Prostate gland (tissue), 2 donors: ENCODE measurements at regions not wholly inside any gene's neighbourhood (a gene's known extent, or its start where the extent isn't known, plus 50 kb on each side); places are given as distances from the start of the nearest gene placed in this dataset.

Source experiments
- CTCF ChIP-seq, 4 experiments: fragments of 200-600 bp in 2 of 4; fragments of 450-650 bp in 2 of 4; sonication (generic) in 2 of 4; IDR thresholded peaks; 1 replicate in 3 of 4; 2 replicates in 1 of 4; pipeline ENCODE4 v1.5.1; 2016 to 2019; ENCODE audit warnings: antibody characterized with exemption in 4 of 4, mild to moderate bottlenecking in 2 of 4, moderate library complexity in 2 of 4
- POLR2A ChIP-seq: fragments of 450-650 bp; IDR thresholded peaks from one replicate; pipeline ENCODE4 v1.6.1; 2016; ENCODE audit warnings: antibody characterized with exemption, mild to moderate bottlenecking
- POLR2AphosphoS5 ChIP-seq: sonication (generic); formaldehyde crosslinking; IDR thresholded peaks from one replicate; pipeline ENCODE4 v1.6.1; 2017; ENCODE audit warnings: antibody characterized with exemption

GRCh38 chr14:86404425-86404824, 874.5 kb downstream of the FLRT2 start:
- no peak for TF ChIP-seq CTCF (IDR thresholded peaks at IDR 0.05)
- TF ChIP-seq POLR2A: no peak
- no peak for TF ChIP-seq POLR2AphosphoS5
